ENCODE measurements at regions not wholly inside any gene's neighbourhood (a gene's known extent, or its start where the extent isn't known, plus 50 kb on each side); places are given as distances from the start of the nearest gene placed in this dataset.

- intact Hi-C loops (cut with micrococcal nuclease): no loop called here
- Histone ChIP-seq H4K8ac (ENCODE audit: low read depth in 2 of 2, low read length in 2 of 2) (no peak overlapping the region), H3K79me1 (ENCODE audit: low read depth in 1 of 2, low read length in 2 of 2) (no peaks in the 10 kb centered on the region), H3K36me3 (ENCODE audit: control insufficient read depth, insufficient read depth, low read length) (no peaks in the 10 kb centered on the region), H2BK120ac (ENCODE audit: low read depth, low read length) (no peak overlapping the region), H2BK5ac (ENCODE audit: low read depth, low read length, poor library complexity, severe bottlenecking) (no peak overlapping the region), H3K14ac (replicated peaks; ENCODE audit: low read depth, low read length) (no peak overlapping the region), H4K5ac (ENCODE audit: low read depth, low read length) (no peak overlapping the region), H3K27ac (ENCODE audit: insufficient read depth, low read length) (no peak overlapping the region), H3K9me3 (ENCODE audit: control insufficient read depth, insufficient read depth, low read length) (peaks cover 12% of the 10 kb centered on the region; the same call in 1 of the 2 replicates), H3K27me3 (ENCODE audit: control insufficient read depth, insufficient read depth, low read length) (no peaks in the 10 kb centered on the region), H4K20me1 (ENCODE audit: insufficient read depth, low read length) (no peaks in the 10 kb centered on the region), H3K9ac (ENCODE audit: low read depth, low read length) (no peak overlapping the region), H3K18ac (ENCODE audit: low read depth, low read length) (no peak overlapping the region), H2AFZ (replicated peaks; ENCODE audit: low read length, poor library complexity) (no peak overlapping the region), H2AK9ac (replicated peaks; ENCODE audit: low read depth, low read length, poor library complexity) (no peak overlapping the region), H2BK15ac (ENCODE audit: low read depth, low read length) (no peak overlapping the region), H3K4me1 (ENCODE audit: control insufficient read depth, insufficient read depth, low read length) (no peaks in the 10 kb centered on the region), H4K91ac (ENCODE audit: insufficient read depth, low read depth, low read length) (no peak overlapping the region), H2BK20ac (ENCODE audit: low read depth, low read length) (no peak overlapping the region), H3K9me1 (ENCODE audit: insufficient read depth, low read length) (no peaks in the 10 kb centered on the region), H3K4me3 (ENCODE audit: insufficient read depth, low read depth, low read length) (no peak overlapping the region), H3K4me2 (ENCODE audit: low read depth, low read length) (no peak overlapping the region), H2AK5ac (ENCODE audit: low read depth, low read length) (no peak overlapping the region), H3K4ac (ENCODE audit: low read depth, low read length) (no peak overlapping the region), H3K23ac (ENCODE audit: low read depth, low read length) (no peak overlapping the region), H3K56ac (ENCODE audit: extremely low read depth, insufficient read depth, low read length) (no peak overlapping the region)
- no peak for DNase-seq
- peak; percentile 95 for TF ChIP-seq MAFK (IDR thresholded peaks at IDR 0.05; ENCODE audit: low read depth, low read length)
- TF ChIP-seq CTCF (conservative IDR thresholded peaks at IDR 0.05; ENCODE audit: low read depth, low read length): no peak
- TF ChIP-seq USF2 (IDR thresholded peaks at IDR 0.05; ENCODE audit: low read depth, low read length): no peak
- no peak for ATAC-seq (ENCODE audit: low read depth)
- dilution Hi-C loops (cut with HindIII; ENCODE audit: low sequenced_read_pairs, unreplicated experiment): no loop called here
- POLR2A ChIA-PET (ENCODE audit: unreplicated experiment): no interaction called here
- CTCF ChIA-PET: no interaction called here
- no TSS peak for BruUV-seq (replicated peaks)
- WGBS, 2 experiments (ENCODE audit: extremely low coverage in 2 of 2, insufficient read length in 1 of 2): no CpG with 5 or more reads among the region's 1 CpG
- in situ Hi-C loops (cut with MboI; ENCODE audit: low sequenced_read_pairs): no loop called here
These were observed 348.7 kb downstream of the NR4A2 start for GRCh38 chr2:155983845-155984244.

All from IMR-90 (cell line).